ENCODE measurements at regions not wholly inside any gene's neighbourhood (a gene's known extent, or its start where the extent isn't known, plus 50 kb on each side); places are given as distances from the start of the nearest gene placed in this dataset.

DNA sequence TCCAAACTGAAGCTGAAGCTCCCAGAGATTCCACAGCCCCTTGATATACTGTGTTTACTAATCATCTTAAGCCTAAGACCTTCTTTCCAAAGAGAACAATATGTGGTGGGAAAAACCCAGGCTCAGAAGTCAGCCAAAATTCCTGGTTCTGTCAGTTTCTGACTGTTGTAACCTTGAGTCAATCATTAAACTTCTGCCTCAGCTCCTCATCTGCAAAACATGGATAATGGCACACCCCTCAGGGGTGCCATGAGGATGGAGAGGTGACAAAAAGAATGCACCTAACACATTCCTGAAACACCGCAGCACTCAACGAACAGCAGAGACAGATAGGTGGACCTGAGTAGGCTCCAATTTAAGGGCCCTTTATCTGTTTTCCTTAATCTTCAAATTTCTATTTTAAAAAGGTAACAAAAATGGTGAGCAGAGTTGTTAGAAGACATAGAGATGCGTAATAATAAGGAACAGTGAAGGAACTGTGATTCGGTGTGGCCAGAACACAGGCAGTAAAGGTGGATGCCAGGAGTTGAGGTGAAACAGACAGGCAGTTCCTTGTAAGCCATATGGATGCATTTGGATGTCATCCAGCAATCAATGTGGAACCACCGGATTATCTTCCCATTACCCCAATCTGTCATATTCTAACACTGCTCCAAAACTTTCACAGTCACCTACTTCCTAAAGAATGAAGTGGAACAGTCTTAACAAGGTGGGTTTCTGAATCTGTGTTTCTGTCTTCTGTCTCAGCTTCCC lies 56.6 kb upstream of the DOCK9 start:
- Histone ChIP-seq H3K9me3 (no peaks in the 10 kb centered on the region), H3K4me1 (peaks cover 23% of the 10 kb centered on the region), H3K27me3 (no peaks in the 10 kb centered on the region), H3K27ac (no peak overlapping the region), H3K4me3 (no peak overlapping the region), H3K36me3 (no peaks in the 10 kb centered on the region)
- 77% methylated on average over 5 of the region's 5 CpGs for WGBS
- TF ChIP-seq, protein P1, sequence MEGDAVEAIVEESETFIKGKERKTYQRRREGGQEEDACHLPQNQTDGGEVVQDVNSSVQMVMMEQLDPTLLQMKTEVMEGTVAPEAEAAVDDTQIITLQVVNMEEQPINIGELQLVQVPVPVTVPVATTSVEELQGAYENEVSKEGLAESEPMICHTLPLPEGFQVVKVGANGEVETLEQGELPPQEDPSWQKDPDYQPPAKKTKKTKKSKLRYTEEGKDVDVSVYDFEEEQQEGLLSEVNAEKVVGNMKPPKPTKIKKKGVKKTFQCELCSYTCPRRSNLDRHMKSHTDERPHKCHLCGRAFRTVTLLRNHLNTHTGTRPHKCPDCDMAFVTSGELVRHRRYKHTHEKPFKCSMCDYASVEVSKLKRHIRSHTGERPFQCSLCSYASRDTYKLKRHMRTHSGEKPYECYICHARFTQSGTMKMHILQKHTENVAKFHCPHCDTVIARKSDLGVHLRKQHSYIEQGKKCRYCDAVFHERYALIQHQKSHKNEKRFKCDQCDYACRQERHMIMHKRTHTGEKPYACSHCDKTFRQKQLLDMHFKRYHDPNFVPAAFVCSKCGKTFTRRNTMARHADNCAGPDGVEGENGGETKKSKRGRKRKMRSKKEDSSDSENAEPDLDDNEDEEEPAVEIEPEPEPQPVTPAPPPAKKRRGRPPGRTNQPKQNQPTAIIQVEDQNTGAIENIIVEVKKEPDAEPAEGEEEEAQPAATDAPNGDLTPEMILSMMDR (IDR thresholded peaks at IDR 0.05) = no peak
- TF ChIP-seq POLR2A (IDR thresholded peaks at IDR 0.05) (no peak), EP300 (IDR thresholded peaks at IDR 0.05) (no peak), POLR2AphosphoS5 (IDR thresholded peaks at IDR 0.05) (no peak)
- no peak for DNase-seq (ENCODE audit: low spot score in 2 of 2)

DNA sequence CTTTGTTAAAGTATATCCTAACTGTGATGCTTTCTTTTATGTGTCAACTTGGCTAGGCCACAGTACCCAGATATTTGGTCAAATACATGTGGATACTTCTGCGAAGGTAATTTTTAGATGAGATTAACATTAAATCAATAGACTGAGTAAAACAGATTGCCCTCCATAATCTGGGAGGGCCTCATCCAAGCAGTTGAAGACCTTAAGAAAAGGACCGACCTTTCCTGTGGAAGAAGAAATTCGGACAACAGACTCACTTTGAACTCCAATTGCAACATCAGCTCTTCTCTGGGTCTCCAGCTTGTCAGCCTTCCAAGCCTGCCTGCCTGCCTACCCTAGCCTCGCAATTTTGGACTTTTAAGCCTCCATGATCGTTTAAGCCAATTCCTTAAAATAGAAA lies 57.9 kb upstream of the DOCK9 start:
- Histone ChIP-seq H3K4me3 (no peak overlapping the region), H3K27ac (no peak overlapping the region), H3K27me3 (no peaks in the 10 kb centered on the region), H3K9me3 (no peaks in the 10 kb centered on the region), H3K4me1 (peaks cover 24% of the 10 kb centered on the region), H3K36me3 (no peaks in the 10 kb centered on the region)
- no peak for TF ChIP-seq POLR2A (IDR thresholded peaks at IDR 0.05)
- TF ChIP-seq, protein P1 (IDR thresholded peaks at IDR 0.05) = no peak
- no peak for TF ChIP-seq POLR2AphosphoS5 (IDR thresholded peaks at IDR 0.05)
- TF ChIP-seq EP300 (IDR thresholded peaks at IDR 0.05) = no peak
- WGBS = 97% methylated on average over 5 of the region's 5 CpGs
- no peak for DNase-seq (ENCODE audit: low spot score in 2 of 2)

DNA sequence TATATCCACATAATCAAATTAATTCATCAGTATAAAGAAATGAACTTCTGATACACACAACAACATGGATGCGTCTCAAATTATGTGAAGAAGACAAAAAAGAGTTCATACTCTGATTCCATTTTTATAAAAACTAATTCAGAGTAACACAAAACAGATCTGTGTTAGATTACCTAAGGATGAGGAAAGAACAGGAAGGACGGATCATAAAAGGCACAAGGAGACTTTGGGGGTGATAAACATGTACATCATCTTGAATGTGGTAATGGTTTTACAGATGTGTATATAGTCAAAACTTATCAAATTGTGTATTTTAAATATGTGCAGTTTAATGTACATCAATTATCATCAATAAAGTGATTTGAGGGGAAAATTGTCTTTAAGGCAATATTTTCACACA lies 59.9 kb upstream of the DOCK9 start:
- Histone ChIP-seq H3K27ac (no peak overlapping the region), H3K36me3 (no peaks in the 10 kb centered on the region), H3K4me3 (no peak overlapping the region), H3K4me1 (peaks cover 40% of the 10 kb centered on the region), H3K9me3 (no peaks in the 10 kb centered on the region), H3K27me3 (no peaks in the 10 kb centered on the region)
- no peak for DNase-seq (ENCODE audit: low spot score in 2 of 2)
- TF ChIP-seq, protein P1 (IDR thresholded peaks at IDR 0.05) = no peak
- TF ChIP-seq POLR2A (IDR thresholded peaks at IDR 0.05) (no peak), POLR2AphosphoS5 (IDR thresholded peaks at IDR 0.05) (no peak), EP300 (IDR thresholded peaks at IDR 0.05) (no peak)
- 95% methylated on average over 2 of the region's 2 CpGs for WGBS

GRCh38 chr13:99039718-99040280 lies 61.9 kb upstream of the DOCK9 start:
- TF ChIP-seq POLR2A (IDR thresholded peaks at IDR 0.05) (no peak), POLR2AphosphoS5 (IDR thresholded peaks at IDR 0.05) (no peak), EP300 (IDR thresholded peaks at IDR 0.05) (no peak)
- TF ChIP-seq, protein P1 (IDR thresholded peaks at IDR 0.05) = no peak
- Histone ChIP-seq H3K9me3 (no peaks in the 10 kb centered on the region), H3K27ac (no peak overlapping the region), H3K27me3 (no peaks in the 10 kb centered on the region), H3K4me1 (peaks cover 47% of the 10 kb centered on the region), H3K4me3 (no peak overlapping the region), H3K36me3 (no peaks in the 10 kb centered on the region)
- no peak for DNase-seq (ENCODE audit: low spot score in 2 of 2)
- 91% methylated on average over 2 of the region's 2 CpGs for WGBS

DNA sequence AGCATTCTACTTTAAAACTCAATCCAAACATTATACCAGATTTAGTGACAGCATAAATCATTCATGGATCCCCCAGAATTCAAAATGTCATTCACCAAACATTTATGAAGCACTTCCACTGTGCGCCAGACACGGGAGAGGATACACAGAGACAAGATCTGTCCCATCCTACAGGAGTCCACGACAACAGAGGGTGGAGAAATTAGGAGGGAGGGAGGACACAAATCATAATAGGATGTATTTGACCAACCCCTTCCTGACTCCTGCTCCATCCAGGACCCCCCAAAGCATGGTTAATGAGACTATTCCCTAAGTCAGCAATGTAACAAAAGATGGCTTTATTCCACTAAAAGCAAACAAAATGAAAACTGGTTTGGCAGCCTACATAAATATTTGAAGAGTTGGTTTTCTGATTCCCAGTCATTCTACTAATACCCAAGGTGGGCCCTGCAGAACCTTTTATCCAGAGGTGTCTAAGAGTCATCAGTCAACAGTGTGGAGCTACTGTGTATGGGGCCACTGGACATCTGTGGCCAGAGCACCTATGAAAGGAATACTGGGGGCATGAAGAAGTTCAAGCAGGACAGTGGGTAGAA lies 62.8 kb upstream of the DOCK9 start:
- Histone ChIP-seq H3K36me3 (no peaks in the 10 kb centered on the region), H3K27me3 (no peaks in the 10 kb centered on the region), H3K4me3 (no peak overlapping the region), H3K9me3 (no peaks in the 10 kb centered on the region), H3K4me1 (peaks cover 56% of the 10 kb centered on the region), H3K27ac (no peak overlapping the region)
- DNase-seq (ENCODE audit: low spot score in 2 of 2) = no peak
- 56% methylated on average over 3 of the region's 3 CpGs for WGBS
- TF ChIP-seq EP300 (IDR thresholded peaks at IDR 0.05) (no peak), POLR2AphosphoS5 (IDR thresholded peaks at IDR 0.05) (no peak), POLR2A (IDR thresholded peaks at IDR 0.05) (no peak)
- TF ChIP-seq, protein P1 (IDR thresholded peaks at IDR 0.05) = no peak

Measured in suprapubic skin (tissue), 4 donors.